Neutrophil (primary cell): ENCODE measurements at regions not wholly inside any gene's neighbourhood (a gene's known extent, or its start where the extent isn't known, plus 50 kb on each side); places are given as distances from the start of the nearest gene placed in this dataset.
"Not testable (repeated sequence)": the region's sequence is repeated elsewhere in the genome, so short reads cannot be mapped to it uniquely, and the experiment has no call there.

Source experiments
- H3K27ac ChIP-seq: fragments of 200-600 bp; sonication (generic); 2 replicates; pipeline ENCODE4 v1.5.1; 2016; ENCODE audit warnings: mild to moderate bottlenecking, moderate library complexity
- H3K27me3 ChIP-seq: fragments of 200-600 bp; sonication (generic); 2 replicates; pipeline ENCODE4 v1.6.0; 2016; ENCODE audit warnings: mild to moderate bottlenecking
- H3K36me3 ChIP-seq: fragments of 200-600 bp; sonication (generic); 2 replicates; pipeline ENCODE4 v1.5.1; 2017
- H3K4me1 ChIP-seq, 2 experiments: fragments of 200-600 bp in 1 of 2; sonication (generic) in 1 of 2; 1 replicate in 1 of 2; 2 replicates in 1 of 2; pipeline versions ENCODE4 v1.5.1 to v1.6.1; 2013 to 2016; ENCODE audit warnings: low read depth in 1 of 2, low read length in 1 of 2, mild to moderate bottlenecking in 1 of 2, moderate library complexity in 1 of 2; ENCODE audit not compliant: control insufficient read depth in 1 of 2, insufficient read depth in 1 of 2
- H3K4me3 ChIP-seq, 2 experiments: fragments of 200-600 bp in 1 of 2; sonication (generic) in 1 of 2; 1 replicate in 1 of 2; 2 replicates in 1 of 2; pipeline ENCODE4 v1.5.1; 2013 to 2016; ENCODE audit warnings: low read depth in 1 of 2, low read length in 1 of 2, mild to moderate bottlenecking in 1 of 2, moderate library complexity in 1 of 2
- H3K9me3 ChIP-seq: fragments of 200-600 bp; sonication (generic); 2 replicates; pipeline ENCODE4 v1.5.1; 2016
- TF ChIP-seq, protein P1 (sequence below): fragments of 200-600 bp; sonication (generic); IDR thresholded peaks from 2 replicates; pipeline ENCODE4 v1.5.1; 2016; ENCODE audit warnings: antibody characterized with exemption

DNA sequence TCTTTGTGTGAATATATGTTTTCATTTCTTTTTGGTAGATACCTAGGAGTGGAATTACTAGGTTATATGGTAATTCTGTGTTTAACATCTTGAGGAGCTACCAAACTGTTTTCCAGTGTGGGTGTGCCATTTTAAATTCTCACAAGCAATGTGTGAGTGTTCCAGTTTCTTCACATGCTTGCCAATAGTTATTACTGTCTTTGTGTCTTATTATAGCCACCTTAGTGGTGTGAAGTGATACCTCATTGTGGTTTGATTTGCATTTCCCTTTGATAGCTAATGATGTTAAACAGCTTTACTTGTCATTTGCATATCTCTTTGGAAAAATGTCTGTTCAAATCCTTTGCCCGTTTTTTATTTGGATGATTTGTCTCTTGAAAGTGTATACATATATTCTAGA lies 513.0 kb downstream of the TMEM38B start:
- H3K27me3 ChIP-seq, result no peaks in the 10 kb centered on the region
- TF ChIP-seq, protein P1, sequence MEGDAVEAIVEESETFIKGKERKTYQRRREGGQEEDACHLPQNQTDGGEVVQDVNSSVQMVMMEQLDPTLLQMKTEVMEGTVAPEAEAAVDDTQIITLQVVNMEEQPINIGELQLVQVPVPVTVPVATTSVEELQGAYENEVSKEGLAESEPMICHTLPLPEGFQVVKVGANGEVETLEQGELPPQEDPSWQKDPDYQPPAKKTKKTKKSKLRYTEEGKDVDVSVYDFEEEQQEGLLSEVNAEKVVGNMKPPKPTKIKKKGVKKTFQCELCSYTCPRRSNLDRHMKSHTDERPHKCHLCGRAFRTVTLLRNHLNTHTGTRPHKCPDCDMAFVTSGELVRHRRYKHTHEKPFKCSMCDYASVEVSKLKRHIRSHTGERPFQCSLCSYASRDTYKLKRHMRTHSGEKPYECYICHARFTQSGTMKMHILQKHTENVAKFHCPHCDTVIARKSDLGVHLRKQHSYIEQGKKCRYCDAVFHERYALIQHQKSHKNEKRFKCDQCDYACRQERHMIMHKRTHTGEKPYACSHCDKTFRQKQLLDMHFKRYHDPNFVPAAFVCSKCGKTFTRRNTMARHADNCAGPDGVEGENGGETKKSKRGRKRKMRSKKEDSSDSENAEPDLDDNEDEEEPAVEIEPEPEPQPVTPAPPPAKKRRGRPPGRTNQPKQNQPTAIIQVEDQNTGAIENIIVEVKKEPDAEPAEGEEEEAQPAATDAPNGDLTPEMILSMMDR, result no peak

GRCh38 chr9:106218427-106218826 lies 524.1 kb downstream of the TMEM38B start:
- no peaks in the 10 kb centered on the region for H3K36me3 ChIP-seq
- no peaks in the 10 kb centered on the region for H3K4me1 ChIP-seq
- H3K4me3 ChIP-seq, result no peak overlapping the region
- H3K27ac ChIP-seq, result no peak overlapping the region
- no peaks in the 10 kb centered on the region for H3K27me3 ChIP-seq
- H3K9me3 ChIP-seq, result no peaks in the 10 kb centered on the region
- TF ChIP-seq, protein P1, result no peak

More for the DNA sequence above, 513.0 kb downstream of the TMEM38B start:
- Histone ChIP-seq H3K4me1 (no peaks in the 10 kb centered on the region), H3K36me3 (no peaks in the 10 kb centered on the region), H3K9me3 (no peaks in the 10 kb centered on the region), H3K27ac (no peak overlapping the region), H3K4me3 (no peak overlapping the region)

DNA sequence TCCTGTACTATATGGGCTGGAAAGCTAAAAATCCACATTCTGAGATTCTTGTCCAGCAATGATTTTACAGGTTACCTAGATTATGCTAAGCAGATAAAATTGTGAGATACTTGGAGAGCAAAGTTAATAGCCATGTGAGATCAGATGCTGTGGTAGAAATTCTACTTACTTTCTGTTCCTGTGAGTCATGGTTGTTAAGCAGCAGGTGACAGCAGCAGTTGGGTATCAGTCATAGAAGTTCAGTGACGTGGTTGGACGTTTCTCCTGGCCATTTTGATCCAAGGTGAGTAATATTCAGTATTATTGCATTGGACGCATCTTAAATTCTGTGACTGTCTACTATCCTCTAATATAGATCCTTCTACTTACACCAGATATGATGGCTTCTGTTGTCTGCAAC lies 524.5 kb downstream of the TMEM38B start:
- Histone ChIP-seq H3K4me3 (no peak overlapping the region), H3K4me1 (no peaks in the 10 kb centered on the region)
- TF ChIP-seq, protein P1, result no peak

GRCh38 chr9:106220415-106220814 lies 526.1 kb downstream of the TMEM38B start:
- Histone ChIP-seq H3K4me1 (no peaks in the 10 kb centered on the region), H3K9me3 (no peaks in the 10 kb centered on the region), H3K36me3 (no peaks in the 10 kb centered on the region), H3K27ac (no peak overlapping the region), H3K4me3 (no peak overlapping the region), H3K27me3 (no peaks in the 10 kb centered on the region)
- TF ChIP-seq, protein P1, result no peak

More for the DNA sequence above, 524.5 kb downstream of the TMEM38B start:
- Histone ChIP-seq H3K9me3 (no peaks in the 10 kb centered on the region), H3K27me3 (no peaks in the 10 kb centered on the region), H3K36me3 (no peaks in the 10 kb centered on the region), H3K27ac (no peak overlapping the region)

- H3K4me3 ChIP-seq, result no peak overlapping the region
- H3K27ac ChIP-seq, result no peak overlapping the region
- no peaks in the 10 kb centered on the region for H3K36me3 ChIP-seq
- no peaks in the 10 kb centered on the region for H3K27me3 ChIP-seq
- TF ChIP-seq, protein P1, result no peak
- H3K9me3 ChIP-seq, result no peaks in the 10 kb centered on the region
- H3K4me1 ChIP-seq, result no peaks in the 10 kb centered on the region
Measured at GRCh38 chr9:106228861-106229260, 534.5 kb downstream of the TMEM38B start.

GRCh38 chr9:106233116-106233515 lies 538.8 kb downstream of the TMEM38B start:
- TF ChIP-seq, protein P1, result no peak
- no peaks in the 10 kb centered on the region for H3K27me3 ChIP-seq
- no peaks in the 10 kb centered on the region for H3K36me3 ChIP-seq
- H3K4me3 ChIP-seq, result no peak overlapping the region
- no peak overlapping the region for H3K27ac ChIP-seq
- no peaks in the 10 kb centered on the region for H3K9me3 ChIP-seq
- no peaks in the 10 kb centered on the region for H3K4me1 ChIP-seq

DNA sequence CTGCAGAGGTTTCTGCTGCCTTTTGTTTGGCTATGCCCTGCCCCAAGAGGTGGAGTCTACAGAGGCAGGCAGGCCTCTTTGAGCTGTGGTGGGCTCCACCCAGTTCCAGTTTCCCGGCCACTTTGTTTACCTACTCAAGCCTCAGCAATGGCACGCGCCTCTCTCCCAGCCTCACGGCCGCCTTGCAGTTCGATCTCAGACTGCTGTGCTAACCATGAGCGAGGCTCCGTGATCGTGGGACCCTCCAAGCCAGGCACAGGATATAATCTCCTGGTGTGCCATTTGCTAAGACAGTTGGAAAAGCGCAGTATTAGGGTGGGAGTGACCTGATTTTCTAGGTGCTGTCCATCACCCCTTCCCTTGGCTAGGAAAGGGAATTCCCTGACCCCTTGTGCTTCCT lies 566.6 kb downstream of the TMEM38B start:
- H3K4me1 ChIP-seq, H3K27me3 ChIP-seq, H3K36me3 ChIP-seq: not testable (repeated sequence)

More for the DNA sequence above, 566.6 kb downstream of the TMEM38B start:
- not testable (repeated sequence) for H3K9me3 ChIP-seq, H3K27ac ChIP-seq, H3K4me3 ChIP-seq
